CD4-positive, alpha-beta T cell treated with Interleukin-17A for 1 hour (primary cell): ENCODE measurements at regions not wholly inside any gene's neighbourhood (a gene's known extent, or its start where the extent isn't known, plus 50 kb on each side); places are given as distances from the start of the nearest gene placed in this dataset.

Experiments
- DNase-seq: peaks from one replicate; pipeline ENCODE4 v3.0.0-alpha.2; 2020

GRCh38 chr6:148222846-148223245 is 119.8 kb upstream of the SASH1 start:
- DNase-seq, result no peak

- no peak for DNase-seq
These were observed 119.2 kb upstream of the SASH1 start for GRCh38 chr6:148223424-148223842.

- DNase-seq, result no peak
These were observed 116.8 kb upstream of the SASH1 start for GRCh38 chr6:148225871-148226270.

GRCh38 chr6:148226284-148226683 is 116.4 kb upstream of the SASH1 start:
- no peak for DNase-seq

- DNase-seq, result no peak
These were observed 111.1 kb upstream of the SASH1 start for GRCh38 chr6:148231572-148231971.

- DNase-seq, result no peak
These were observed 107.2 kb upstream of the SASH1 start for GRCh38 chr6:148235446-148235845.

GRCh38 chr6:148238713-148239112 is 103.9 kb upstream of the SASH1 start:
- DNase-seq, result no peak

GRCh38 chr6:148239215-148239614 is 103.4 kb upstream of the SASH1 start:
- no peak for DNase-seq

GRCh38 chr6:148239801-148240460 is 102.7 kb upstream of the SASH1 start:
- no peak for DNase-seq

- no peak for DNase-seq
These were observed 102.2 kb upstream of the SASH1 start for GRCh38 chr6:148240461-148240840.

GRCh38 chr6:148240861-148241477 is 101.7 kb upstream of the SASH1 start:
- DNase-seq, result no peak

GRCh38 chr6:148242180-148242579 is 100.5 kb upstream of the SASH1 start:
- DNase-seq, result no peak

GRCh38 chr6:148244217-148244935 is 98.3 kb upstream of the SASH1 start:
- DNase-seq, result no peak

GRCh38 chr6:148247386-148248063 is 95.1 kb upstream of the SASH1 start:
- no peak for DNase-seq

- DNase-seq, result no peak
These were observed 93.5 kb upstream of the SASH1 start for GRCh38 chr6:148249160-148249559.

- no peak for DNase-seq
These were observed 92.8 kb upstream of the SASH1 start for GRCh38 chr6:148249679-148250375.

GRCh38 chr6:148250975-148251685 is 91.5 kb upstream of the SASH1 start:
- DNase-seq, result peak; percentile 6

GRCh38 chr6:148251891-148252290 is 90.7 kb upstream of the SASH1 start:
- no peak for DNase-seq

GRCh38 chr6:148257810-148258209 is 84.8 kb upstream of the SASH1 start:
- no peak for DNase-seq

- no peak for DNase-seq
These were observed 83.8 kb upstream of the SASH1 start for GRCh38 chr6:148258868-148259267.

- no peak for DNase-seq
These were observed 81.2 kb upstream of the SASH1 start for GRCh38 chr6:148261470-148261869.

GRCh38 chr6:148263010-148263409 is 79.6 kb upstream of the SASH1 start:
- no peak for DNase-seq
